COLO668 (cell line): ENCODE measurements at regions not wholly inside any gene's neighbourhood (a gene's known extent, or its start where the extent isn't known, plus 50 kb on each side); places are given as distances from the start of the nearest gene placed in this dataset.
"Not testable (repeated sequence)": the region's sequence is repeated elsewhere in the genome, so short reads cannot be mapped to it uniquely, and the experiment has no call there.

Experiments
- DNase-seq: peaks from one replicate; lab custom pipeline; 2025; ENCODE audit not compliant: unreplicated experiment; lab: John Stamatoyannopoulos, UW

DNA sequence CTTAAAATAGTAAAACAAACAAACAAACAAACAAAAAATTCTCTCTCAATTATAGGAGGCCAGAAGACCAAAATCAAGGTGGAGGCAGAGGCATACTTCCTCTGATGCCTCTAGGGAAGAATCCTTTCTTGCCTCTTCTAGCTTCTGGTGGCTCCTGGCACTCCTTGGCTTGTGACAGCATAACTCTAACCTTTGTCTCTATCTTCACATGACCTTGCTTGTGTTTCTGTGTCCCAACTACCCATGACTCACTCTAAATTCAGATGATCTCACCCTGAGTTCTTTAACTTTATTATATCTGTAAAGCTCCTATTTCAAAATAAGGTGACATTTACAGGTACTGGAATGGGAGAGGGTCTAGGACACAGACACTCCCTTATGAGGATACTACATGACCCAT is 88.3 kb upstream of the ANTXRL start:
- DNase-seq: no peak

DNA sequence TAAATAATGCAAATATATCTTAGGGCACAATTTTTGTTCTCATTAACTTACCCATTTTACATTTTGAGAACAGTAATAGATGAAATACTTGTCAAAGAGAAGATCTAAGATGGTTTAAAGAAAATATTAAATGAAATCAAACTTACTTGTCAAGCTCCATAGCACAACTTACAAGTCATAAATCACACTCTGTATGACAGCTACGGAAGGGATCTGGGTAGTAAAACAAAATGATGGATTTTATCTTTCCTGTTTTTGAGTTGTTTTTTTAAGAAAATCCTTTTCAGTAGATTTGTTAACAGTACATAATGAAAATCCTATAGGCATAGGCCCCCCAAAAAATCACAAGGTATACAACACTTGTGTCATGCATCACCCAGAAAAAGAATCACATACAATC is 84.4 kb upstream of the ANTXRL start:
- DNase-seq: not testable (repeated sequence)

DNA sequence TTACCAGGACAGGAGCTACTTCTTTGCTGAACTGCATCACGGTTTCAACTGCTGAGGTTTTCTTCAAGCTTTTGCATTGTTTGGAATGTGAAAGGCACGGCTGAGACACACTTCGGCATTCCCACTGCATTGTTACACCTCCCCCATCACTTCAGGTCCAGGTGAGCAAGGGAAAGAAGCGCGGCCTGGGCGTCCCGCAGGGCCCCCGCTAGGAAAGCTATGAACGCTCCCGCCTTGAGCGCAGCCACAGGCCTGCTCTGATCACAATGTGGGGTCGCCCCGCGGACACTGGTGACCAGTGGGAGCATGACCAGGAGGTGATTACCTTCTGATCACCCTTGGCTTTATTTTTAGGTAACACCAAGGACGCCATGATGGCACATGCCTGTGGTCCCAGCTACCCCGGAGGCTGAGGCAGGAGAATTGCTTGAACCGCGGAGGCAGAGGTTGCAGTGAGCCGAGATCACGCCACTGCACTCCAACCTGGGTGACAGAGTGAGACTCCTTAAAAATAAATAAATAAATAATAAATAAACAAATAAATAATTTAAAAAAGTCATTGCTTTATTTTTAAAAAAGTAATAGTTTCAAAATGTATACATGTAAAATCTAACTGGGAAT is 82.2 kb upstream of the ANTXRL start:
- DNase-seq: not testable (repeated sequence)

DNA sequence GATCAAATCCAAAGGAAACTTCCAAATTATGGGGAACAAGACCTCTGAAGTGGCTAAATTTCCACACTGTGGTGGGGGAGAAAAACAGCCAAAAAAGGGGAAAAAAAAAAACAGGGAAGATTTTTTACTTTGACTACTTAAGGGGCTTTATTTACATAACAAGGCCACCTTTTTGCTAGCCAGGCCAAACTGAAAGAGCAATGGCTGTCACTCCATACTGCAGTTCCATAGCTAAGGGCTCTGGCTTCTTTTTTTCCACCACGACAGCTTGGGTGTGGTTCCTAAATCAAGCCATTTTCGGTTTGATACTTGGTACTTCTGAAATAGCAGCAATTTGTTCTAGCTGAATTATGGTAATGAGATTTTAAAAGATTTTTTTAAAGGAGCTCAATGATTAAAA is 76.4 kb upstream of the ANTXRL start:
- DNase-seq: not testable (repeated sequence)

DNA sequence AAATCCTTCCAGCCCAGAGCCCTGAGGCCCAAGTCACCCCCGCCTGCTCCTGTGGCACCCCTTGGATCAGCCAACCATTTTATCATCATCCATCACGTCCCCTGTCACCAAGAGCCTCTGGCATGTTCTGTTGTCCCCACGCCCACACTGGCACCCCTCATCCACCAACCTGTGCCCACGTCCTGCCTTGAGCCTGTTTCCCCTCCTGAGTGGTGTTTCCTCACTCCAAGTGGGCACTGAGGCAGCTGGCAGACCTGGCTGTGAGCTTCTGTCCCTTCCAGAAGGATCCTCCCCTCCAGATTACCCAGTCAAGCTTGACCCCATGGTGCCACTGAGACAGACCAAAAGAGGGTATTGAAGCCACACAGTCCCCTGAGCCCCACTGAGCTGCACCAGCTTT is 71.4 kb upstream of the ANTXRL start:
- no peak for DNase-seq

GRCh38 chr10:46216003-46216634 is 70.7 kb upstream of the ANTXRL start:
- DNase-seq: no peak

DNA sequence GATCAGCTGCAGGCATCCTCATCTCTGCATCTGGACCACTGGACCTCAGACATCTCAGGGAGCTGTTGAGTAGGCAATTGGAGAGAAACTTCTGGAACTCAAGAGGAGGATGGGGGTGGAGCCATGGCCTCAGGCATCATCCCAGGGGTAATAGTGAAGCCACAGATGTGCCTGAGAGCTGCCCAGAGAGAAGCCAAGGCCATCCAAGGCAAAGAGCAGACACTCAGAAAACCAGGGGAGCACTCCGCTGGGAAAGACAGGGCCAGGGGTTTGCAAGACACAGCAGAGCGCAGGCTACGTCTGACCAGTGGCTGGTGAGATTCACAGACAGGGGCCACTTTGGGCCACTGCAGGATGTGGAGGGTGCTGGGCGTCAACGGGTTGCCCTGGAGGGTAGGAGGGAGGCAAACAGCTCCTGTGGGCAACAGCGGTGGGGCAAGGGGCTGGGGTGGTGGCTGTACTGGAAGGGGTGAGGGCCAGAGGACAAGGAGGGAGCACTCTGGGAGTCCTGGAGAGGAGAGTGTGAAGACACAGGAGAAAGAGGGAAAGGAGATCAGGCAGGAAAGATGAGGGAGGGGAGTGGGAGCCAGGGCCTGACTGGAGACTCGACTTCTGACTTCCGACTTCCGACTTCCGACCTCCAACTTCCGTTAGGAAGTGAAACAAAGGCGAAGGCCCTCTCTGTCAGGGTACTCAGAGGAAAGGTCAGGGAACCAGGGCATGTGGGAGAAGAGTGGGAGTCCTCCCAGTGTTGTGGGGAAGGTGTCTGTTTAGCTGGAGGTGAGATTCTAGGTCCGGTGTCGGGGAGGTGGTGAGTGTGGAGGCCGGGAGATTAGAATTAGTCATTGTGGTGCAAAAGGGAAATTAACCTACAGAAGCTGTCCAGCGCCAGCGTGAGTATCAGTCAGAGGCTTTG is 69.7 kb upstream of the ANTXRL start:
- no peak for DNase-seq

DNA sequence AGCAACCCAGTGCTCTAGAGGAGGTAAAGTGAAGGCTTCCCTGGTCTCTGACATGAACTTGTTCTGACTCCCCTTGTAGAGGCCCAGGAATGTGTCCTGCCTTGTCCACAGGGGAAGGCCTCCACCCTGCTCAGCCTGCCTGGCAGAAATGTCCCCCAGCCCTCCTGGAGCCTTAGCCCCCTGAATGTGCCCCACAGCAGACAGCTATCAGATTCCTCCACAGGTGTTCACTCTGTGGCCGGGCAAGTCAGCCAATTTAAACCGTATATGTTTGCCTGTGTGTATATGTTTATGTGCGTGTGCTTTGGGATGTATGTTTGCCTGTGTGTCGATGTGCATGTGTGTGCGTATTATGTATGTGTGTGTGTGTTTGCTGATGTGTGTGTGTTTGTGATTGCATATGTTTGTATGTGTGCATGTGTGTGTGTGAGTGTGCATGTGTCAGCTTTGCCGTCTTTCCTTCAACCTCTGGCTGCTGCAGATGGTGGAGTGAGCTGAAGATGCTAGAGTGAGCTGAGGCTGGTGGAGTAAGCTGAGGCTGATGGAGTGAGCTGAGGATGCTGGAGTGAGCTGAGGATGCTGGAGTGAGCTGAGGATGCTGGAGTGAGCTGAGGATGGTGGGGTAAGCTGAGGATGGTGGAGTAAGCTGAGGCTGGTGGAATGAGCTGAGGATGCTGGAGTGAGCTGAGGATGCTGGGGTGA is 68.9 kb upstream of the ANTXRL start:
- no peak for DNase-seq

- no peak for DNase-seq
Measured at GRCh38 chr10:46218921-46219320, 67.9 kb upstream of the ANTXRL start.

DNA sequence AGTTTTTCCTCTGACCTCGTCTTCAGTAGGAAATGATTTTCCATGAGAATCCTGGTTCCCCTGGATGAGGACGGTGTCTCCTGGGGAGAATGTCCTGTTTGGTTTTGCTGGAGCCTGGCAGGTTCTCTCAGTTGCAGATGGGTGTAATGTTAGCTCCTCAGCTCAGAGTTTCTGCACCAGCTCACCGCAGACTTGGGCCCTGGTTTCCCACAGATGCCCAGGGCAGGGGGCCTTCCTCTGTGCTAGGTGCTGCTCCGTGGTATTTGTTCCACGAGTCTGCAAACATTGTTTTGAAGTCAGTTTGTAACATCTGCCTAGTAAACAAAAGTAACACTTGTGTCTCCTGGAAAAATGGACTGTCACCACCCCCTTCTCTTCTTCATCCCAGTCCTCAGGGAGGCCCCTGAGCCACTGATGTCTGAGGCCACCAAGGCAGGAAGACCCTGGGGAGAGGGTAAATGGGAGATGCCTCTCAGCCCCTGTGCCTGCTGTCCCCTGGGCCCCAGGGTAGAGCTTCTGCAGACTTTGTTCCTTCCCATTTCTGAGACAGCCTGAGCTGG is 67.3 kb upstream of the ANTXRL start:
- not testable (repeated sequence) for DNase-seq

GRCh38 chr10:46220187-46220586 is 66.6 kb upstream of the ANTXRL start:
- no peak for DNase-seq

GRCh38 chr10:46220872-46221538 is 65.8 kb upstream of the ANTXRL start:
- DNase-seq: no peak

DNA sequence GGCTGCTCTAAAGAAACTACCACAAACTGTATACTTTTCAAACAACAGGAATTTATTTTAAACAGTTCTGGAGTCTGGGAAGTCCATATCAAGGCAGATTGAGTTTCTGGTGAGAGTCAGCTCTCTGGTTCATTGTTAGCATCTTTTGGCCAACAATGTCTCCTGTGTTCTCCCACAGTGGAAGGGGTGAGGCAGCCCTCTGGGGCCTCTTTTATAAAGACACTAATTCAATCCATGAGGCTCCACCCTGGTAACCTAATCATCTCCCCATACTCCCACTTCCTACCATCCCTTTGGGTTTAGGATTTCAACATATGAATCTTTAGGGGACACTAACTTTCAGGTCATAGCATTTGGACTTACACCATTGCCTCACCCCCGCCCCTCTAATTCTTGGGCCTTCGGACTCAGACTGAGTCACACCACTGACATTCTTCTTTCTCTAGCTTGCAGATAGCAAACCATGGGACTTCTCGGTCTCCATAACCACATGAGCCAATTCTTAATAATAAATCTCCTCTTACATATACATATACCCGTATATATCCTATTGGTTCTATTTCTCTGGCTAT is 64.3 kb upstream of the ANTXRL start:
- DNase-seq: no peak

DNA sequence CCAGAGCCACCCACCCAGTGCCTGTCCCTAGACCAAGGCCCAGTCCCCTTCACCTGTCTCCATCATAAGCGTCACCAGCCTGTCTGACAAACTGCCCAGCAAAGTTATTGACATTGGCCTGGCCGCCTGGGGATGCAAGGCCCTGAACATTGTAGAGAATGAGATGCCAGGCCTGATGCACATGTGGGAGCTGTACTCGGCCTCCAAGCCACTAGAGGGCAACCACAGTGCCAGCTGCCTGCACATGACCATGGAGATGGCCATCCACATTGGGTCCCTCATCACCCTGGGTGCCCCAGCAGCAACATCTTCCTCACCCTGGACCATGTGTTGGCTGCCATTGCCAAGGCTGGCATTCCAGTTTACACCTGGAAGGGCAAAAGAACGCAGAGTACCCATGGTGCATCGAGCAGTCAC is 63.7 kb upstream of the ANTXRL start:
- no peak for DNase-seq

DNA sequence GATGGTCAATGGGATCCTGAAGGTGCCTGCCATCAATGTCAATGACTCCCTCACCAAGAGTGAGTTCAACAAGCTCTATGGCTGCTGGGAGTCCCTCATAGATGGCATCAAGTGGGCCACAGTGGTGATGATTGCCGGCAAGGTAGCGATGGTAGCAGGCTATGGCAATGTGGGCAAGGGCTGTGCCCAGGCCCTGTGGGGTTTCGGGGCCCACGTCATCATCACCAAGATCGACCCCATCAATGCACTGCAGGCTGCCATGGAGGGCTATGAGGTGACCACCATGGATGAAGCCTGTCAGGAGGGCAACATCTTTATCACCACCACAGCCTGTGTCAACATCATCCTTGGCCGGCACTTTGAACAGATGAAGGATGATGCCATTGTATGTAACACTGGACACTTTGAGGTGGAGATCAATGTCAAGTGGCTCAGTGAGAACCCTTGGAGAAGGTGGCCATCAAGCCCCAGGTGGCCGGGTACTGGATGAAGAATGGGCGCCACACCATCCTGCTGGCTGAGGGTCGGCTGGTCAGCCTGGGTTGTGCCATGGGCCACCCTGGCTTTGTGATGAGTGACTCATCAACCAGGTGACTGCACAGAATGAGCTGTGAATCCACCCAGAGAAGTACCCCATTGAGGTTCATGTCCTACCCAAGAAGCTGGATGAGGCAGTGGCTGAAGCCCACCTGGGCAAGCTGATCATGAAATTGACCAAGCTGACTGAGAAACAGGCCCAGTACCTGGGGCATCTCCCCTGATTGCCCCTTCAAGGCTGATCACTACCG is 63.0 kb upstream of the ANTXRL start:
- DNase-seq: no peak

GRCh38 chr10:46224414-46224682 is 62.4 kb upstream of the ANTXRL start:
- no peak for DNase-seq

DNA sequence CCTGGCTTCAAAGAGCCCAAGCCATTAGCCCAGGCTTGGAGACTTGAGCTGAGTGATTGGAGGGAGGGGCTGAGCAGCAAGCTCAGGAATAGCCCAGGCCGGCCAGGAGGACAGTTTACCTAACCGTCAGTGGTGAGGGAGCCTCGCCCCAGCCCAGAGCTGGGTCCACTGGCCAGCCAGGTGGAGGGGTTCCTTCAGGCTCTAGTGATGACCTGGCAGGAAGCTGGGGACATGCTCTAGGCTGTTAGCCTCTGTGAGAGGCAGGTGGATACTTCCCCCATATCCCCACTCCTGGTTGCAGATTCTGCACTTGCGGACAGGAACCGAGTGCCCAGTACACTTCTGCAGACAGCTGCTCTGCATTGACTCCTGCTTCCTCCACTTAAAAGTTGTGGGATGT is 61.2 kb upstream of the ANTXRL start:
- no peak for DNase-seq

- no peak for DNase-seq
Measured at GRCh38 chr10:46226232-46226631, 60.6 kb upstream of the ANTXRL start.

DNA sequence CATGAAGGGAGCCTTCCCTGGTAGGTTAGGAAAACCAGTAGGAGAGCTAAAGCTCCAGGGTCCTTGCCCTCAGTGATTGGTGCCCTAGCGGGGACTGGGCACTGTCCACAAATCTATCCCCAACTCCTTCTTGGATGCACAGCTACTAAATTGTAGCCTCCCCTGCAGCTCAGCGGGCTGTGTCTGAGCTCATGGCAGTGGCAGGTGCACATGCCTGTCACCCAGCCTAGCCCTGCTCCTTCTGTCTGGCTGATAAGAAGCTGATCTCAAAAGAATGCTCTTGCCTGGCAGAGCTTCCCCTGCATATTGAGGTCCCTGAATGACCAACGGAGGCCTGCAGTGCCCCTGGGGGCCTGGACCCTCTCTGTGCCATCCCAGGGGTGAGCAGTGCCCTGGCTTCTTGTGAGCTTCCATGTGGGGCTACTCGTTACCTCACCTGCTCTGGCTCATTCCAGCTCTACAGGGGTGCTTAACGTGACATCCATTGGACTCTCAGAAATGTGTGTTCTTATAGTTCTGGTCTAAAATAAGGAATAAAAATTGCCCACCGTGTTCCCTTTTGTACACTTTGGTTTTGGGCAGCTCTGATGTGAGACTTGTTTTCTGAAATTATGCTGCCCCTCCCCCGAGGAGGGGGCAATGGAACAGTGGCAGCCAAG is 59.8 kb upstream of the ANTXRL start:
- DNase-seq: no peak
